GM12865 (cell line): ENCODE measurements at regions not wholly inside any gene's neighbourhood (a gene's known extent, or its start where the extent isn't known, plus 50 kb on each side); places are given as distances from the start of the nearest gene placed in this dataset.
"Not testable (repeated sequence)": the region's sequence is repeated elsewhere in the genome, so short reads cannot be mapped to it uniquely, and the experiment has no call there.

Experiments
- DNase-seq: peaks from one replicate; pipeline ENCODE4 v3.0.0; 2010; ENCODE audit warnings: low read depth
- H3K4me3 ChIP-seq: 2 replicates; pipeline ENCODE4 v1.5.1; 2011; ENCODE audit warnings: mild to moderate bottlenecking, low read depth, low read length, control low read depth
- TF ChIP-seq, protein P1 (sequence below): IDR thresholded peaks from 2 replicates; pipeline ENCODE4 v1.5.1; 2011; ENCODE audit warnings: low read length, control low read depth, low read depth, inconsistent platforms; ENCODE audit not compliant: insufficient read depth; ENCODE audit errors: missing control alignments

DNA sequence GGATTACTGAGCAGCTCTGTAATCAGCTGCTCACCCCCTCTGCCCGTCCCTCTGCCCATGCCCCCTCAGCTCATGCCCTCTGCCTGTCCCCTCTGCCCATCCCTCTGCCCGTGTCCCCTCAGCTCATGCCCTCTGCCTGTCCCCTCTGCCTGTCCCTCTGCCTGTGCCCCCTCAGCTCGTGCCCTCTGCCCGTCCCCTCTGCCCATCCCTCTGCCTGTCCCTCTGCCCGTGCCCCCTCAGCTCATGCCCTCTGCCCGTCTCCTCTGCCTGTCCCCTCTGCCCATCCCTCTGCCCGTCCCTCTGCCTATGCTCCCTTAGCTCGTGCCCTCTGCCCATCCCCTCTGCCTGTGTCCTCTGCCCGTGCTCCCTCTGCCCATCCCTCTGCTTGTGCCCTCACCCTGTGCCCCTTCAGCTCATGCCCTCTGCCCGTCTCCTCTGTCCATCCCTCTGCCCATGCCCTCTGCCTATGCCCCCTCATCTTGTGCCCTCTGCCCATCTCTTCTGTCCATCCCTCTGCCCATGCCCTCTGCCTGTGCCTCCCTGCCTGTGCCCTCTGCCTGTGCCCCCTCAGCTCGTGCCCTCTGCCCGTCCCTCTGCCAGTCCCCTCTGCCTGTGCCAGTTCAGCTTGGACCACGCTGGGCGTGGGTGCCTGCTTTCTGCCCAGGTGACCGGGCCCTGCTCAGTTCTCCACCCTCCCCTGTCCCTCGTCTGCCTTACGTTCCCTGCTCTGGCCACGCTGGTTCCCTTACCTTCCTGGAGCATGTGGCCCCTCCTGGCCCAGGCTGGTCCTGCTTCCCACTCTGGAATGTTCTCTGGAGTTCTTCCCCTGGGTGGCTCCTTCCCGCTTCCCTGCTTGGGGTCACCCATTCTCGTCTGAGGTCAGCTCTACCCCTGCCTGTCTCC lies 97.6 kb downstream of the NPIPB11 start:
- H3K4me3 ChIP-seq = no peak overlapping the region
- TF ChIP-seq, protein P1, sequence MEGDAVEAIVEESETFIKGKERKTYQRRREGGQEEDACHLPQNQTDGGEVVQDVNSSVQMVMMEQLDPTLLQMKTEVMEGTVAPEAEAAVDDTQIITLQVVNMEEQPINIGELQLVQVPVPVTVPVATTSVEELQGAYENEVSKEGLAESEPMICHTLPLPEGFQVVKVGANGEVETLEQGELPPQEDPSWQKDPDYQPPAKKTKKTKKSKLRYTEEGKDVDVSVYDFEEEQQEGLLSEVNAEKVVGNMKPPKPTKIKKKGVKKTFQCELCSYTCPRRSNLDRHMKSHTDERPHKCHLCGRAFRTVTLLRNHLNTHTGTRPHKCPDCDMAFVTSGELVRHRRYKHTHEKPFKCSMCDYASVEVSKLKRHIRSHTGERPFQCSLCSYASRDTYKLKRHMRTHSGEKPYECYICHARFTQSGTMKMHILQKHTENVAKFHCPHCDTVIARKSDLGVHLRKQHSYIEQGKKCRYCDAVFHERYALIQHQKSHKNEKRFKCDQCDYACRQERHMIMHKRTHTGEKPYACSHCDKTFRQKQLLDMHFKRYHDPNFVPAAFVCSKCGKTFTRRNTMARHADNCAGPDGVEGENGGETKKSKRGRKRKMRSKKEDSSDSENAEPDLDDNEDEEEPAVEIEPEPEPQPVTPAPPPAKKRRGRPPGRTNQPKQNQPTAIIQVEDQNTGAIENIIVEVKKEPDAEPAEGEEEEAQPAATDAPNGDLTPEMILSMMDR = no peak

DNA sequence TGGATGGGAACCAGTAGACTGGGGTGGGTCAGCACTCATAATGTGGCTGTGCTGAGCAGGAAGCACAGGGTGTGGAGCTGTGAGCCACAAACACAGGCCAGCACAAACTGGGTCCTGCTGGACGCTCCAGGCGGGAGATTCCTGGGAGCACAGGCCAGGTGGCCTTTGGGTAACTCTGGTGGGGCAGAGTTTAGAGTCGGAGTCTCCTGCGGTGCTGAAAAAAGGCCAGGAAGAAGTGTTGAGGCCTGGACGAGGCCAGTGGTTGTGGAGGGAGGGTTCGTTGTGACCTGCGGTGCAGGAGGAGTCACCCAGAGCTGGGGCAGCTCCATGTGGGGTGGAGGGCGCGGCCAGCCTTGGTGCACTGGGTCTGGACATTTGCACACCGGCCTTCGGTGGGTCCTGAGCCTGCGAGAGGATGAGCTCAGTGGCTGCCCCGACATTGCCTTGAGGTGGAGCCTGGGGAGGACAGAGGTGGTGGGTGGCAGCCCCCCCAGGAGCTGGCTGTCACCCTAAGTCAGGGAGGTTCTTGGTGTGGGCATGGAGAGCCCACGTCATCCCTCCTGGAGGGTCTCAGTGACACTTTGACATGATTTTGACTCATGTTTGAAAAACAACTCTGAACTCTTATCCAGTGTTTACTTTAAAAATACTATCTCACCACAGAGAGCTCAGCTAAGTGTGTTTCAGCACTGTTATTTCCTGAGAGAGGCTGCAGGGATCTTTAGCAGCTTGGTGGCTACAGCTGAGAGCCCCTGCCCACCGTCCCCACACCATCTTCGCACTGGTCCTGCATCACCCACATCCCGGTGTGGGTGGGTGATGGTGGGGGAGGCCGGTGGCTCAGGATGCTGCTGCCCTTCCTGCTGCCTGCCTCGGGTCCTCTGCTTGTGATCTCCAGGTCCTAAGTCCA lies 98.7 kb downstream of the NPIPB11 start:
- no peak overlapping the region for H3K4me3 ChIP-seq
- DNase-seq = no peak
- TF ChIP-seq, protein P1 = no peak

More for the DNA sequence above, 97.6 kb downstream of the NPIPB11 start:
- DNase-seq = no peak

DNA sequence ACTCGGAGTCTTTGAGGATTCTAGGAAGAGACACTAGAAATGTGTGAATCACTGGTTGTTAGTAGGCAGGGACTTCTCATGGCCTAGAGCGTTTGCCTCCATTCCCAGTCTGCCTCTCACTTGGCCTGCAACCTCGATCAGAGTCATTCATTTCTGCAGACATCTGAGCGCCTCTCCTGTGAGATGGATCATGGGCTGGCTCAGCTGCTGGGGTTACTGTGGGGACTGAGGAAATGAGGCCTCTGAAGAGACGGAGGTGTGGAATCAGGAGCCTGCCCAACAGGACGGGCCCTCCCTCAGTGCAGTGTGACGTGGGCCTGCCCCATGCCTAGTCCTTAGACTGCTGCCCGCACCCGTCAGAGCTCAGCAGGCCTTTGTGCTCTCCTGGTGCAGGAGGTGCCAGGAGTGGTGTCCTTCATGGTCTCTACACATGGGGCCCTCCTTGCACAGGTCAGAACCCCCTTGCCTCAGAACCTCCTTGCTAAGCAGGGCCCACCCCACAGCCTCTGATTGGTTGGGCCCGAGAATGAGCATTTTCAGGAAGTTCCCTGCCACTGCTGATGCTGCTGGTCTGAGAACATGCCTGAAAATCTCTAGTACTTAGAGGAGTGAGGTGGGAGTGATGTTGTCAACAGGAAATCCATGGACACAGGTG lies 99.4 kb downstream of the NPIPB11 start:
- TF ChIP-seq, protein P1 = no peak
- H3K4me3 ChIP-seq = no peak overlapping the region
- DNase-seq = no peak

DNA sequence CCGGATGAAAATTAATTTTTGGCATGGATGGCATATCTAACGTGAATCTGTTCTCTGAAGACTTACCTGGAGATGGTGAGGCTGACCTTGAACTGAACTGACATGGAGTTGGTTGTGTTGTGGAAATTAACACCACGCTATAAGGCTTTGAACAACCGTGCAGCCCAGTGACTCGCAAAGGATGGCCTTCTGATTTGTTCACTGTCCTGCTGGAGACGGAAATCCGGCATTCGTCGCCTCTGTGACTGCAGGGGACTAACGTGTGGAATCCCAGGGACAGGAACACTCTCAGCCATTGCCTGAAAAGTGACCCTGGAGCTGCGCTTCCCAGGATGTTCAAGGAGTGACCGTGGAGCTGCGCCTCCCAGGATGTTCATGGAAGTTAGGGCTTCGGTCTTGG lies 100.3 kb downstream of the NPIPB11 start:
- DNase-seq = no peak
- TF ChIP-seq, protein P1 = no peak
- no peak overlapping the region for H3K4me3 ChIP-seq

DNA sequence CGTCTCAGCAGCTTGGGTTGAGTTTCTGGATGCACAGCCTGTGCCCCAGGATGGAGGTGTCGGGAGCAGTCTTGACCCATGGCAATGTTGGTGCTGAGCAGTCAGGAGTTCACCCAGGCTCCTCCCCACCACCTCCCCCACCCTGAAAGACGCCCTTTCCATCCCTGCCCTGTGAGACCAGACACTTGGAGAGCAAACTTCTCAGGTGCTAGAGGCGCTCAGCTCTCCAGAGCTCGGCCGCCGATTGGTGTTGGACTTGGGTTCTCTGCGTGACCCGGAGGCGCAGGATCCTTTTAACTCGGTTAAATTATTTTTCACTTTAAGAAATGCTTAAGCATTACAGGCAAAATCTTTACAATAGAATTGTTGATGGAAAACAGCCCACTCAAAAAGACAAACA lies 101.5 kb downstream of the NPIPB11 start:
- not testable (repeated sequence) for H3K4me3 ChIP-seq, DNase-seq

DNA sequence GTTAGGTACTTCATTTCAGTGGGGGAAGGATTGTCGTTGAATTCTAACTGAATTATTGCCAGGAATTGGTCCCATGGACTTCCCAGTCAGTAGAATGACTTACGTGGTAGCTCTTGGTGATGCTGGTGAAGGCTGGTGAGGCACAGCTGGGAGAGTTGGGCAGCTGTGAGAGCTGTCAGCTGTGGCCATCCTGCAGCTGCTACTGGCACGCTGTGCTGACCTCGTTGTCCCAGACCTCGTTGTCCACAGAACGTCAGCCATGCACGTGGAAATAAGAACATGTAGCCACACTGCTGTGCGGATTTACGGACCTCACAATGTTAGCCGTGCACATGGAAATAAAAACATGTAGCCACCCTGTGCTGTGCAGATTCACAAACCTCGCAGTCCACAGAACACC lies 102.3 kb downstream of the NPIPB11 start:
- DNase-seq = no peak
- TF ChIP-seq, protein P1 = no peak
- H3K4me3 ChIP-seq = no peak overlapping the region

DNA sequence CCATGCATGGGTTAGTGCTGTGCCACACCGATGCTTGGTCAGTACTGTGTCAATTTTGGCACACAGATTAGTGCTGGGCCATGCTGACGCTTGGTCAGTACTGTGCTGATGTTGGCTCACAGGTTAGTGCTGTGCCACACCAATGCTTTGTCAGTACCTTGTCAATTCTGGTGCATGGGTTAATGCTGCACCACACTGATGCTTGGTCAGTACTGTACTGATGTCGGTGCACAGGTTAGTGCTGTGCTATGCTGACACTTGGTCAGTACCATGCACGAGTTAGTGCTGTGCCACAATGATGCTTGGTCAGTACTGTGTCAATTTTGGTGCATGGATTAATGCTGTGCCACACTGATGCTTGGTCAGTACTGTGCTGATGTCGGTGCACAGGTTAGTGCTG lies 103.0 kb downstream of the NPIPB11 start:
- no peak overlapping the region for H3K4me3 ChIP-seq
- no peak for DNase-seq
- TF ChIP-seq, protein P1 = no peak
